Kidney epithelial cell (primary cell): ENCODE measurements at regions not wholly inside any gene's neighbourhood (a gene's known extent, or its start where the extent isn't known, plus 50 kb on each side); places are given as distances from the start of the nearest gene placed in this dataset.

Experiments used
- DNase-seq: peaks from one replicate; pipeline ENCODE4 v3.0.0-alpha.2; 2010; ENCODE audit warnings: low read depth
- H3K27me3 ChIP-seq: 2 replicates; pipeline ENCODE4 v1.6.0; 2011; ENCODE audit warnings: low read length; ENCODE audit not compliant: control insufficient read depth, insufficient read depth
- H3K36me3 ChIP-seq: 2 replicates; pipeline ENCODE4 v1.5.1; 2011; ENCODE audit warnings: low read length; ENCODE audit not compliant: control insufficient read depth, insufficient read depth
- H3K4me3 ChIP-seq: 2 replicates; pipeline ENCODE4 v1.5.1; 2011; ENCODE audit warnings: low read depth, mild to moderate bottlenecking, control low read depth, low read length
- TF ChIP-seq, protein P1 (sequence below): IDR thresholded peaks from 2 replicates; pipeline ENCODE4 v1.5.1; 2011; ENCODE audit warnings: mild to moderate bottlenecking, moderate library complexity, low read length, control low read depth, inconsistent platforms; ENCODE audit not compliant: insufficient read depth, poor library complexity, severe bottlenecking

DNA sequence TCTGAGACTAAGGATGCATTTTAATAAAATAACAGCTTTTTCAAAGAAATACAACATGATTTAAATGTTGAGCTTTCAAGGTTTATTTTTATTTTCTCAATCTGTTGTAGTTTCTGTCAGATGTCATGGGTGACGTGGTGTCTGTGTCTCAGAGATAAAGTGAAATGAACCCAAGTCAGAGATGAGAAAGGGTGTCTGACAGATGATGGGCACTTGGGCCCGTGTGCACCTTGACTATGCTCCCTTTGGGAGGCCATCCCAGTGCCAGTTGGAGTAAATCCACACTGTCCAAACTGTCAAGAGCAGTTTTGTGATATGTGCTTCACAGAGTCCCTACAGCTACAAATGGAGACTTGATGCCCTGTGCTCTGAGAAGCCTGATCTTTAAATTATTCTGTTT lies 536.9 kb upstream of the FAM174A start:
- Histone ChIP-seq H3K27me3 (no peaks in the 10 kb centered on the region), H3K36me3 (no peaks in the 10 kb centered on the region), H3K4me3 (no peak overlapping the region)
- DNase-seq, result no peak
- TF ChIP-seq, protein P1, sequence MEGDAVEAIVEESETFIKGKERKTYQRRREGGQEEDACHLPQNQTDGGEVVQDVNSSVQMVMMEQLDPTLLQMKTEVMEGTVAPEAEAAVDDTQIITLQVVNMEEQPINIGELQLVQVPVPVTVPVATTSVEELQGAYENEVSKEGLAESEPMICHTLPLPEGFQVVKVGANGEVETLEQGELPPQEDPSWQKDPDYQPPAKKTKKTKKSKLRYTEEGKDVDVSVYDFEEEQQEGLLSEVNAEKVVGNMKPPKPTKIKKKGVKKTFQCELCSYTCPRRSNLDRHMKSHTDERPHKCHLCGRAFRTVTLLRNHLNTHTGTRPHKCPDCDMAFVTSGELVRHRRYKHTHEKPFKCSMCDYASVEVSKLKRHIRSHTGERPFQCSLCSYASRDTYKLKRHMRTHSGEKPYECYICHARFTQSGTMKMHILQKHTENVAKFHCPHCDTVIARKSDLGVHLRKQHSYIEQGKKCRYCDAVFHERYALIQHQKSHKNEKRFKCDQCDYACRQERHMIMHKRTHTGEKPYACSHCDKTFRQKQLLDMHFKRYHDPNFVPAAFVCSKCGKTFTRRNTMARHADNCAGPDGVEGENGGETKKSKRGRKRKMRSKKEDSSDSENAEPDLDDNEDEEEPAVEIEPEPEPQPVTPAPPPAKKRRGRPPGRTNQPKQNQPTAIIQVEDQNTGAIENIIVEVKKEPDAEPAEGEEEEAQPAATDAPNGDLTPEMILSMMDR, result no peak

DNA sequence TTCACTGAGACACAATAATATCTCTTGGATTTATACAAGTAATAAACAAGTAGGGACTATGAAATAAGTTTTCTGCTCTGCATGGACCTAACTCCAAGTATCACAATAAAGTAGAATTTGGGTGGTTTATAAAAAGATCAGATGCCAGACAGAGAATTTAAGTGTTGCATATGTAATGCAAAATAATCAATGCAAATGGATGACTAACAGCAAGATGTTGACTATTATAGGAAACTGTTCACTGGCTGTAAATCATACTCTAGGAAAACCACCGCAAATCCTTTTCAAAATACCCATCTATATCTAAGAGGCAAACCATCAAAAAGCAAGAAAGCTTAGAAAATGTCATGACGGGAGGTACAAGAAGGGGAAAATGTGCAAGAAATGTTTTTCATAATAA lies 539.8 kb upstream of the FAM174A start:
- TF ChIP-seq, protein P1, result no peak
- H3K36me3 ChIP-seq, result no peaks in the 10 kb centered on the region
- no peak for DNase-seq
- H3K27me3 ChIP-seq, result no peaks in the 10 kb centered on the region
- H3K4me3 ChIP-seq, result no peak overlapping the region

DNA sequence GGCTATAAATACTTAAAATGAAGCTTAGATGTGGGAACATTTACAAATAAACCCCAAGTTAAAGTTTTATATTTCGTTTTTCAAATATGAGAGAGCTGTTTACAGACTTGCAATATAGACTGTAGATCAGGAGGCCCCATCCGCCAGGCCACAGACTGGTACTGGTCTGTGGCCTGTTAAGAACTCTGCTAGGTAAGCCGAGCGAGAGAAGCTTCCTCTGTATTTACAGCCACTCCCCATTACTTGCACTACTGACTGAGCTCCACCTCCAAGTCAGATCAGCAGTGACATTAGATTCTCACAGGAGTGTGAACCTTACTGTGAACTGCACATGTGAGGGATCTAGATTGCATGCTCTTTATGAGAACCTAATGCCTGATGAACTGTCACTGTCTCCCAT lies 561.4 kb upstream of the FAM174A start:
- H3K27me3 ChIP-seq, result no peaks in the 10 kb centered on the region
- H3K36me3 ChIP-seq, result no peaks in the 10 kb centered on the region
- H3K4me3 ChIP-seq, result no peak overlapping the region
- TF ChIP-seq, protein P1, result no peak
- DNase-seq, result no peak

DNA sequence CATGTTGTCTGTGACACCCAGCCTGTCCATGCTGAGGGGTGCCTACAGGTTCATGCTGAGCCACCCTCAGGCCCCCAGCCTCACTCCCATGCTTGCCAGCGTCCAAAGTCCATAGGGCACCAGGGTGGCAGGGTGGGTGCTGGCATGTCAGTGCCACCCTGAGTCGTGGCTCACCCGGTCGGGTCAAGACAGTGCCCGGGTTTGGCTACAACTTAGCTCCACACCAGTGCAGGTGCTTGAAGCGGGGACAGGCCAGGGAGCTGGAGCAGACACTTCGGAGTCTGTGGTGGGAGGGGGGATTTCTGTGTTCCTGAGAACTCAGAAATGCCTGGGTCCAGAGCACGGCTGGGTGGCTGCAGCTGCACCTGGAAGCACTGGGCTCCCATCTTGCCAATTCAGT lies 579.2 kb upstream of the FAM174A start:
- no peak overlapping the region for H3K4me3 ChIP-seq
- no peaks in the 10 kb centered on the region for H3K36me3 ChIP-seq
- TF ChIP-seq, protein P1, result no peak
- no peak for DNase-seq
- H3K27me3 ChIP-seq, result no peaks in the 10 kb centered on the region

DNA sequence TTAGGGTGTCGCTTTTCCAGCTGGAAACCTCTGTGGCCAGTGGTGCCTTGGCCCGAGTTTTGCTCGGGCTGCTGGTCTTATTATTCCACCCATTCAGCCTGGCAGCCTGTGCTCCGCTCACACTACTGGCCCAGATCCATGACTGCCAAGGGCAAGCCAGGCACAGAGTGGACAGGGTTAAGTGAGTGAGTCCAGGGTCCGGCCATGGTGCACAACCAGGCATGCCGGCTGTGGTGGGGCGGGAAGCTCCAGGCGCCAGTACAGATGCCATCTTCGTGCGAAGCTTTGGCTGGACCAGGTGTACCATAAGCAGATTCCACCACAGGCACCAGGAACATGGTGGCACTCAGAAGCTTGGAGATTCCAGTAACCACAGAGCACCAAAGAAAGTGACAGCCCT lies 580.2 kb upstream of the FAM174A start:
- Histone ChIP-seq H3K27me3 (no peaks in the 10 kb centered on the region), H3K36me3 (no peaks in the 10 kb centered on the region), H3K4me3 (no peak overlapping the region)
- no peak for DNase-seq
- TF ChIP-seq, protein P1, result no peak

DNA sequence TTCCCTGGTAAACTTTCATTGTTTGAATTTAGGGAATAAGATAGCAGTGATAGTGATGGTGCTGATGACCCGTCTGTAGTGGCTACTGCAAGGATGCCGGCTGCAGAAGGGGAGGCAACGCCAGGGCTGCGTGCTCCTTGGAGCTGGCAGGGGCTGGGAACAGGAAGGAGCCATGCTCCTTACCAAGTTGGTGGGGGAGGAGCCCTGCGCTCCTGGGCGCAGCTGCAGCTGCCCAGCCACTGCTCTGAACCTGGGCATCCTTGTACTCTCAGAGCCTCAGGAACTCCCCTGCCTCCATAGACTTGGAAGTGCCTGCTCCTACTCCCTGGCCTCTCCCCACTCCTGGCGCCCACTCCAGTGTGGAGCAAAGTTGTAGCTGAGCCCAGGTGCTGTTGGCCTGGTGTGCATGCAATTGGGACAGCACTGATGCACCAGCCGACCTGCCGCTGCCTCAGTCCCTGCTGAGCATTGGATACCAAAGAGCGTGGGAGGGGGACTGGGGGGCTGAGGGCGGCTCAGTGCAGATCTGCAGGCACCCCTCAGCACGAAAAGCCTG lies 585.1 kb upstream of the FAM174A start:
- no peaks in the 10 kb centered on the region for H3K36me3 ChIP-seq
- TF ChIP-seq, protein P1, result no peak
- DNase-seq, result no peak
- H3K27me3 ChIP-seq, result no peaks in the 10 kb centered on the region
- no peak overlapping the region for H3K4me3 ChIP-seq
